CD14-positive monocyte (primary cell): ENCODE measurements at regions not wholly inside any gene's neighbourhood (a gene's known extent, or its start where the extent isn't known, plus 50 kb on each side); places are given as distances from the start of the nearest gene placed in this dataset.

Experiments
- DNase-seq, 3 donors: peaks; one replicate each; pipeline ENCODE4 v3.0.0-alpha.2; 2011 to 2022
- H2AFZ ChIP-seq: 2 replicates; pipeline ENCODE4 v1.6.0; 2012; ENCODE audit warnings: mild to moderate bottlenecking, low read depth, low read length, inconsistent platforms; ENCODE audit not compliant: insufficient read depth, poor library complexity, severe bottlenecking
- H3K27ac ChIP-seq, 2 donors: 1 replicate in 1 of 2; 2 replicates in 1 of 2; pipeline ENCODE4 v1.5.1; 2012 to 2013; ENCODE audit warnings: low read length in 2 of 2, control low read depth in 1 of 2, inconsistent platforms in 1 of 2, low read depth in 1 of 2, mild to moderate bottlenecking in 1 of 2
- H3K27me3 ChIP-seq, 2 donors: one replicate each; pipeline versions ENCODE4 v1.6.0 to v1.6.1; 2011 to 2013; ENCODE audit warnings: low read length in 2 of 2; ENCODE audit not compliant: control insufficient read depth in 2 of 2, insufficient read depth in 2 of 2
- H3K36me3 ChIP-seq, 2 donors: replicated peaks in 1 of 2; 1 replicate in 1 of 2; 2 replicates in 1 of 2; pipeline versions ENCODE4 v1.5.1 to v1.6.1; 2012 to 2013; ENCODE audit warnings: low read length in 2 of 2, control low read depth in 1 of 2, inconsistent platforms in 1 of 2, mild to moderate bottlenecking in 1 of 2; ENCODE audit not compliant: insufficient read depth in 2 of 2, control insufficient read depth in 1 of 2
- H3K4me1 ChIP-seq, 2 donors: 1 replicate in 1 of 2; 2 replicates in 1 of 2; pipeline versions ENCODE4 v1.5.1 to v1.6.1; 2012 to 2013; ENCODE audit warnings: low read length in 2 of 2, control low read depth in 1 of 2, inconsistent platforms in 1 of 2, mild to moderate bottlenecking in 1 of 2, moderate library complexity in 1 of 2; ENCODE audit not compliant: insufficient read depth in 2 of 2, control insufficient read depth in 1 of 2
- H3K4me2 ChIP-seq: replicated peaks from 2 replicates; pipeline ENCODE3; 2012; ENCODE audit warnings: low read length, moderate library complexity, mild to moderate bottlenecking; ENCODE audit not compliant: poor library complexity, severe bottlenecking; ENCODE audit errors: extremely low read depth
- H3K4me3 ChIP-seq, 3 experiments: fragments of 200-600 bp in 1 of 3; sonication (generic) in 1 of 3; replicated peaks in 1 of 3; 1 replicate in 2 of 3; 2 replicates in 1 of 3; pipeline ENCODE4 v1.5.1; 2011 to 2013; ENCODE audit warnings: low read length in 3 of 3, mild to moderate bottlenecking in 3 of 3, control low read depth in 2 of 3, low read depth in 2 of 3, inconsistent platforms in 1 of 3, moderate library complexity in 1 of 3
- H3K79me2 ChIP-seq: 2 replicates; pipeline ENCODE4 v1.6.0; 2012; ENCODE audit warnings: mild to moderate bottlenecking, control low read depth, inconsistent platforms, low read length, moderate library complexity; ENCODE audit not compliant: insufficient read depth
- H3K9ac ChIP-seq: 2 replicates; pipeline ENCODE4 v1.6.0; 2017; ENCODE audit warnings: low read length, mild to moderate bottlenecking; ENCODE audit not compliant: insufficient read depth, poor library complexity, severe bottlenecking
- H3K9me3 ChIP-seq, 2 donors: replicated peaks in 1 of 2; 1 replicate in 1 of 2; 2 replicates in 1 of 2; pipeline versions ENCODE4 v1.5.1 to v1.6.1; 2012 to 2013; ENCODE audit warnings: low read length in 2 of 2, control low read depth in 1 of 2; ENCODE audit not compliant: control insufficient read depth in 1 of 2, insufficient read depth in 1 of 2
- H4K20me1 ChIP-seq: 2 replicates; pipeline ENCODE4 v1.6.0; 2012; ENCODE audit warnings: mild to moderate bottlenecking, low read length, control low read depth, moderate library complexity; ENCODE audit not compliant: insufficient read depth
- H3K27ac Mint-ChIP-seq, 7 donors: one replicate each; pipeline ENCODE4 v1.8.0; 2020; ENCODE audit warnings: mild to moderate bottlenecking in 7 of 7, mixed read lengths in 7 of 7, moderate library complexity in 6 of 7, inconsistent platforms in 2 of 7
- H3K27me3 Mint-ChIP-seq, 3 donors: one replicate each; pipeline ENCODE4 v1.8.0; 2021 to 2022; ENCODE audit warnings: low read depth in 3 of 3, mild to moderate bottlenecking in 3 of 3, mixed read lengths in 3 of 3, moderate library complexity in 3 of 3, inconsistent platforms in 1 of 3
- H3K36me3 Mint-ChIP-seq, 2 donors: one replicate each; pipeline ENCODE4 v1.8.0; 2020; ENCODE audit warnings: mixed read lengths in 2 of 2, inconsistent platforms in 1 of 2, mild to moderate bottlenecking in 1 of 2
- H3K4me1 Mint-ChIP-seq: one replicate; pipeline ENCODE4 v1.8.0; 2020; ENCODE audit warnings: mild to moderate bottlenecking, mixed read lengths
- H3K4me3 Mint-ChIP-seq, 2 donors: one replicate each; pipeline ENCODE4 v1.8.0; 2020; ENCODE audit warnings: mild to moderate bottlenecking in 2 of 2, mixed read lengths in 2 of 2, moderate library complexity in 1 of 2
- H3K9me3 Mint-ChIP-seq, 7 donors: one replicate each; pipeline ENCODE4 v1.8.0; 2020 to 2022; ENCODE audit warnings: mixed read lengths in 7 of 7, mild to moderate bottlenecking in 6 of 7, moderate library complexity in 6 of 7, inconsistent platforms in 2 of 7
- WGBS: methylation state at CpG from one replicate; pipeline ENCODE4 v1.1.5; 2013; ENCODE audit warnings: missing lambda C conversion rate; ENCODE audit not compliant: insufficient coverage; 5-methylcytosine and 5-hydroxymethylcytosine counted together
- intact Hi-C, 2 donors: fragments of 100-400 bp; cut with micrococcal nuclease; formaldehyde crosslinking; loops; one replicate each; pipeline versions ENCODE4 v1.15.0 to v1.15.1; 2023
- TF ChIP-seq, protein P1 (sequence below): fragments of 200-600 bp; IDR thresholded peaks from one replicate; pipeline ENCODE4 v1.8.0; 2022; ENCODE audit warnings: antibody characterized with exemption, mild to moderate bottlenecking

DNA sequence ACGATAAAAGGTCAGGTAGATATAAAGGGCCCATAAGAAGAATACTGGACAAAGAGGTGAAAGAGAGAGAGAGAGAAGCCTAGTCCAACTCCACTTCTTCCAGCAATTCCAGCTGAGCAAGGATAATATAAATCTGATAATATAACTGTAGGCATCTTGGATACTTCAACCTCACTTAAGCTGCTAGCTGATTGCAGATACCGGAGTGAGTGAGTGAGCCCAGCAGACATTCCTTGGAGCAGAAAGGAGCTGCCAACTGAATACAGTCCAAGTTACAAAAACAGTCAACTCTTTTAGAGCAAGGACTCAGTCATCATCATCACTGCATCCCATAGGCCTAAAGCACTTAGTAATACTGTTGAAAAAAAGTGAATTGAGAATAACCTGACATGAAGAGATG is 387.6 kb downstream of the SLITRK6 start:
- TF ChIP-seq, protein P1, sequence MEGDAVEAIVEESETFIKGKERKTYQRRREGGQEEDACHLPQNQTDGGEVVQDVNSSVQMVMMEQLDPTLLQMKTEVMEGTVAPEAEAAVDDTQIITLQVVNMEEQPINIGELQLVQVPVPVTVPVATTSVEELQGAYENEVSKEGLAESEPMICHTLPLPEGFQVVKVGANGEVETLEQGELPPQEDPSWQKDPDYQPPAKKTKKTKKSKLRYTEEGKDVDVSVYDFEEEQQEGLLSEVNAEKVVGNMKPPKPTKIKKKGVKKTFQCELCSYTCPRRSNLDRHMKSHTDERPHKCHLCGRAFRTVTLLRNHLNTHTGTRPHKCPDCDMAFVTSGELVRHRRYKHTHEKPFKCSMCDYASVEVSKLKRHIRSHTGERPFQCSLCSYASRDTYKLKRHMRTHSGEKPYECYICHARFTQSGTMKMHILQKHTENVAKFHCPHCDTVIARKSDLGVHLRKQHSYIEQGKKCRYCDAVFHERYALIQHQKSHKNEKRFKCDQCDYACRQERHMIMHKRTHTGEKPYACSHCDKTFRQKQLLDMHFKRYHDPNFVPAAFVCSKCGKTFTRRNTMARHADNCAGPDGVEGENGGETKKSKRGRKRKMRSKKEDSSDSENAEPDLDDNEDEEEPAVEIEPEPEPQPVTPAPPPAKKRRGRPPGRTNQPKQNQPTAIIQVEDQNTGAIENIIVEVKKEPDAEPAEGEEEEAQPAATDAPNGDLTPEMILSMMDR: no peak
- H3K27ac Mint-ChIP-seq: no peak overlapping the region
- DNase-seq: no peak
- Histone ChIP-seq H2AFZ (no peak overlapping the region), H3K9ac (no peak overlapping the region), H3K4me2 (no peak overlapping the region), H3K4me3 (no peak overlapping the region), H3K79me2 (no peaks in the 10 kb centered on the region), H4K20me1 (no peaks in the 10 kb centered on the region), H3K36me3 (no peaks in the 10 kb centered on the region), H3K4me1 (no peaks in the 10 kb centered on the region), H3K27ac (no peak overlapping the region), H3K27me3 (no peaks in the 10 kb centered on the region), H3K9me3 (no peaks in the 10 kb centered on the region)
- H3K4me3 Mint-ChIP-seq: no peak overlapping the region
- intact Hi-C loops: no loop called here
- H3K9me3 Mint-ChIP-seq: peaks cover 0 to 3% (median 0%) of the 10 kb centered on the region in 7 donors
- WGBS: 100% methylated on average over 1 of the region's 2 CpGs
- H3K27me3 Mint-ChIP-seq: no peaks in the 10 kb centered on the region
- H3K36me3 Mint-ChIP-seq: no peaks in the 10 kb centered on the region
- no peaks in the 10 kb centered on the region for H3K4me1 Mint-ChIP-seq

DNA sequence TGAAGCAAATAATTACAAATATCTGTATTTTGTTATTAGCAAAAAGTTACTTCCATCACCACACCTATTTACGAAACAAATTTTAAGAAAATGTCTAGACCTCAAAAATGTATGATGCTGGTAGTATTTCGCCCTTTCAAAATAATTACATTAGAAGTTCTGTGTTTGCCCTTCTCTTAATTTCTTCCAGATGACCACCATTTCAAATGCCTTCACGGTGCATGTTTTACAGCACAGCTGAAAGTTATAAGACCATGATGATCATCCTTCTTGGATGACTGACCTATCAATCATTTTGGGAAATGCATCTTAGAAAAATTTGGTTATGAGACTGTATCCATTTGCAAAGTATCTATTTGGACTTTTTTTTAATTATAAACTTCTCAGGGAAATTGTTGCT is 390.8 kb downstream of the SLITRK6 start:
- H3K4me2 ChIP-seq: no peak overlapping the region
- TF ChIP-seq, protein P1: no peak
- intact Hi-C loops: no loop called here
- peaks cover 0 to 9% of the 10 kb centered on the region in 2 donors for H3K9me3 ChIP-seq
- H3K27me3 ChIP-seq: no peaks in the 10 kb centered on the region
- no peak overlapping the region for H3K4me3 ChIP-seq
- no peaks in the 10 kb centered on the region for H3K79me2 ChIP-seq
- Mint-ChIP-seq H3K36me3 (no peaks in the 10 kb centered on the region), H3K9me3 (peaks cover 0 to 11% (median 3%) of the 10 kb centered on the region in 7 donors), H3K4me1 (no peaks in the 10 kb centered on the region), H3K27ac (no peak overlapping the region), H3K27me3 (no peaks in the 10 kb centered on the region), H3K4me3 (no peak overlapping the region)
- H4K20me1 ChIP-seq: no peaks in the 10 kb centered on the region
- no peak overlapping the region for H3K9ac ChIP-seq
- no peak overlapping the region for H2AFZ ChIP-seq
- no CpG with 5 or more reads among the region's 3 CpGs for WGBS
- DNase-seq: no peak
- H3K36me3 ChIP-seq: no peaks in the 10 kb centered on the region
- H3K27ac ChIP-seq: no peak overlapping the region
- no peaks in the 10 kb centered on the region for H3K4me1 ChIP-seq
